GM12878 (cell line): ENCODE measurements at regions not wholly inside any gene's neighbourhood (a gene's known extent, or its start where the extent isn't known, plus 50 kb on each side); places are given as distances from the start of the nearest gene placed in this dataset.

Experiments
- ATAC-seq: fragments of 200-7000 bp; cut with Tn5 transposase; 3 replicates; pipeline ENCODE4 v1.9.1; 2020; ENCODE audit warnings: mild to moderate bottlenecking, moderate library complexity
- BruUV-seq: library from RNA; stranded (reverse); fragments of 400-500 nt; replicated peaks from 2 replicates; lab custom pipeline; 2021; lab: Mats Ljungman, UMichigan
- CTCF ChIA-PET: fragments of 300-600 bp; sonication (Branson Sonifier 250); formaldehyde crosslinking; extraction: SDS; loops from one replicate; lab custom pipeline; 2021; ENCODE audit warnings: inconsistent platforms; lab: Yijun Ruan, JAX
- POLR2A ChIA-PET: fragments of 350-600 bp; formaldehyde crosslinking; extraction: SDS; loops from one replicate; lab custom pipeline; 2021; ENCODE audit warnings: inconsistent platforms; lab: Charles Lee
- RAD21 ChIA-PET: fragments of 300-600 bp; sonication (Branson Sonifier 250); formaldehyde crosslinking; loops from one replicate; lab custom pipeline; 2023; ENCODE audit warnings: antibody characterized with exemption; ENCODE audit not compliant: unreplicated experiment; lab: Charles Lee
- SMC1A ChIA-PET: fragments of 300-600 bp; sonication (Branson Sonifier 250); formaldehyde crosslinking; loops from one replicate; lab custom pipeline; 2023; ENCODE audit not compliant: unreplicated experiment, uncharacterized antibody; lab: Charles Lee
- DNase-seq: peaks from one replicate; pipeline ENCODE4 v3.0.0-alpha.2; 2011; ENCODE audit warnings: low read depth, low spot score
- FAIRE-seq: peaks from 3 replicates; lab custom pipeline; 2011; peaks lifted over from hg19 to GRCh38; lab: Jason Lieb, UNC
- H2AFZ ChIP-seq: 2 replicates; pipeline ENCODE4 v1.6.0; 2011; ENCODE audit warnings: low read depth, low read length, control low read depth; ENCODE audit not compliant: control insufficient read depth
- H3K27ac ChIP-seq: 2 replicates; pipeline ENCODE4 v1.5.1; 2011; ENCODE audit warnings: control low read depth; ENCODE audit not compliant: control insufficient read depth, insufficient read depth
- H3K27me3 ChIP-seq, 2 experiments: replicated peaks in 1 of 2; 2 replicates each; pipeline versions ENCODE4 v1.6.0 to v1.6.1; 2011; ENCODE audit warnings: low read length in 1 of 2; ENCODE audit not compliant: control insufficient read depth in 2 of 2, insufficient read depth in 2 of 2
- H3K36me3 ChIP-seq, 2 experiments: 2 replicates each; pipeline ENCODE4 v1.5.1; 2011; ENCODE audit warnings: low read length in 1 of 2; ENCODE audit not compliant: control insufficient read depth in 2 of 2, insufficient read depth in 2 of 2
- H3K4me1 ChIP-seq: 2 replicates; pipeline ENCODE4 v1.6.1; 2011; ENCODE audit warnings: mild to moderate bottlenecking, low read length, moderate library complexity, mixed read lengths; ENCODE audit not compliant: control insufficient read depth, insufficient read depth
- H3K4me2 ChIP-seq: 2 replicates; pipeline ENCODE4 v1.6.0; 2011; ENCODE audit warnings: control low read depth; ENCODE audit not compliant: control insufficient read depth, insufficient read depth
- H3K4me3 ChIP-seq: fragments of 200-600 bp; sonication (generic); 2 replicates; pipeline ENCODE4 v1.5.1; 2016
- H3K79me2 ChIP-seq: 2 replicates; pipeline ENCODE4 v1.6.0; 2011; ENCODE audit warnings: low read length; ENCODE audit not compliant: control insufficient read depth, insufficient read depth
- H3K9ac ChIP-seq: 2 replicates; pipeline ENCODE4 v1.8.0; 2011; ENCODE audit warnings: low read length, control low read depth, mixed read lengths; ENCODE audit not compliant: control insufficient read depth, insufficient read depth
- H3K9me3 ChIP-seq: replicated peaks from 3 replicates; pipeline ENCODE4 v1.5.1; 2011; ENCODE audit warnings: mild to moderate bottlenecking, low read length; ENCODE audit not compliant: control insufficient read depth, insufficient read depth
- H4K20me1 ChIP-seq: 2 replicates; pipeline ENCODE4 v1.6.0; 2011; ENCODE audit not compliant: control insufficient read depth, insufficient read depth
- ASH2L ChIP-seq: fragments of 300-600, 200-600 bp; sonication (generic); IDR thresholded peaks from 2 replicates; pipeline ENCODE4 v1.6.1; 2017; ENCODE audit warnings: low read depth, mild to moderate bottlenecking, borderline replicate concordance
- CHD1 ChIP-seq: IDR thresholded peaks from 2 replicates; pipeline ENCODE4 v1.6.1; 2012; ENCODE audit warnings: low read depth, low read length, improper control_type of control experiment
- EED ChIP-seq: sonication (generic); IDR thresholded peaks from 2 replicates; pipeline ENCODE4 v1.6.1; 2016; ENCODE audit warnings: antibody characterized with exemption, low read depth
- HDAC2 ChIP-seq: fragments of 200-600 bp; sonication (generic); IDR thresholded peaks from 2 replicates; pipeline ENCODE4 v1.6.1; 2017
- IRF3 ChIP-seq: fragments of 450-650 bp; IDR thresholded peaks from 2 replicates; pipeline ENCODE4 v1.6.1; 2014; ENCODE audit warnings: mild to moderate bottlenecking
- MYB ChIP-seq: fragments of 150-350 bp; IDR thresholded peaks from 2 replicates; pipeline ENCODE4 v1.6.1; 2014; ENCODE audit warnings: mild to moderate bottlenecking, low read depth, low read length, borderline replicate concordance
- NR2C1 ChIP-seq: fragments of 450-650 bp; IDR thresholded peaks from 2 replicates; pipeline ENCODE4 v1.6.1; 2017; ENCODE audit warnings: antibody characterized with exemption, mild to moderate bottlenecking, moderate library complexity
- RAD51 ChIP-seq: fragments of 450-650 bp; IDR thresholded peaks from 2 replicates; pipeline ENCODE4 v1.6.1; 2016; ENCODE audit warnings: moderate library complexity, mild to moderate bottlenecking, inconsistent platforms
- RCOR1 ChIP-seq: conservative IDR thresholded peaks from 2 replicates; pipeline ENCODE4 v1.6.1; 2012; ENCODE audit warnings: low read depth, low read length, improper control_type of control experiment
- RELA ChIP-seq: fragments of 450-650 bp; IDR thresholded peaks from 2 replicates; pipeline ENCODE4 v1.8.0; 2014; ENCODE audit warnings: borderline replicate concordance; ENCODE audit not compliant: partially characterized antibody
- SP1 ChIP-seq: IDR thresholded peaks from one replicate; pipeline ENCODE4 v1.6.1; 2011; ENCODE audit warnings: low read depth, low read length
- SPI1 ChIP-seq: IDR thresholded peaks from 2 replicates; pipeline ENCODE4 v1.6.1; 2011; ENCODE audit warnings: low read depth, mild to moderate bottlenecking, low read length, moderate library complexity, borderline replicate concordance; ENCODE audit not compliant: insufficient read depth
- STAT1 ChIP-seq: fragments of 450-650 bp; conservative IDR thresholded peaks from 2 replicates; pipeline ENCODE4 v1.6.1; 2014; ENCODE audit warnings: antibody characterized with exemption, mild to moderate bottlenecking
- TAF1 ChIP-seq: IDR thresholded peaks from 2 replicates; pipeline ENCODE4 v1.6.1; 2011; ENCODE audit warnings: mild to moderate bottlenecking, low read depth, low read length, borderline replicate concordance
- ZBTB40 ChIP-seq: fragments of 450-650 bp; IDR thresholded peaks from 2 replicates; pipeline ENCODE4 v1.6.1; 2016; ENCODE audit warnings: mild to moderate bottlenecking, moderate library complexity, borderline replicate concordance
- ZNF592 ChIP-seq: fragments of 450-650 bp; IDR thresholded peaks from 2 replicates; pipeline ENCODE4 v1.6.1; 2017; ENCODE audit warnings: mild to moderate bottlenecking, moderate library complexity
- ZNF622 ChIP-seq: fragments of 450-650 bp; IDR thresholded peaks from 2 replicates; pipeline ENCODE4 v1.6.1; 2017; ENCODE audit warnings: mild to moderate bottlenecking, inconsistent platforms
- WGBS: methylation state at CpG from one replicate; pipeline ENCODE4 v1.1.6; 2016; ENCODE audit warnings: low lambda C conversion rate; ENCODE audit not compliant: insufficient replicate concordance, insufficient coverage; ENCODE audit errors: missing lambda C conversion rate; 5-methylcytosine and 5-hydroxymethylcytosine counted together
- in situ Hi-C: fragments of 300-500 bp; cut with MboI; formaldehyde crosslinking; loops from 9 replicates; pipeline ENCODE4 v1.14.3; 2018; ENCODE audit warnings: mixed read lengths
- intact Hi-C: fragments of 100-400 bp; cut with micrococcal nuclease; formaldehyde crosslinking; loops from one replicate; pipeline ENCODE4 v1.14.2; 2022; ENCODE audit not compliant: unreplicated experiment

GRCh38 chr5:33067291-33067690 is 356.2 kb downstream of the NPR3 start (continued):
- TF ChIP-seq IRF3 (no peak), ZBTB40 (no peak)

GRCh38 chr5:33068786-33069185 is 357.7 kb downstream of the NPR3 start:
- H3K4me3 ChIP-seq, result no peak overlapping the region
- no peaks in the 10 kb centered on the region for H3K9me3 ChIP-seq
- 0% methylated on average over 1 of the region's 1 CpG for WGBS
- no peak overlapping the region for H2AFZ ChIP-seq
- no peak overlapping the region for H3K4me2 ChIP-seq
- intact Hi-C loops (no loop called here), in situ Hi-C loops (no loop called here)
- FAIRE-seq (no peak), DNase-seq (no peak), ATAC-seq (no peak)
- H4K20me1 ChIP-seq, result no peaks in the 10 kb centered on the region
- H3K79me2 ChIP-seq, result no peaks in the 10 kb centered on the region
- ChIA-PET RAD21 (no interaction called here), CTCF (no interaction called here), POLR2A (no interaction called here), SMC1A (no interaction called here)
- H3K27ac ChIP-seq, result no peak overlapping the region
- no peak overlapping the region for H3K9ac ChIP-seq
- no peaks in the 10 kb centered on the region for H3K27me3 ChIP-seq
- H3K4me1 ChIP-seq, result no peaks in the 10 kb centered on the region
- no peaks in the 10 kb centered on the region for H3K36me3 ChIP-seq
- no TSS peak for BruUV-seq
- no peak for TF ChIP-seq MYB
- no peak for TF ChIP-seq RELA
- no peak for TF ChIP-seq SPI1
- TF ChIP-seq RCOR1, result no peak
- no peak for TF ChIP-seq ASH2L
- no peak for TF ChIP-seq RAD51
- TF ChIP-seq ZNF622, result no peak
- TF ChIP-seq STAT1, result no peak
- no peak for TF ChIP-seq HDAC2
- TF ChIP-seq TAF1, result no peak
- no peak for TF ChIP-seq EED
- TF ChIP-seq NR2C1, result no peak
- no peak for TF ChIP-seq SP1
- TF ChIP-seq ZNF592, result no peak
- no peak for TF ChIP-seq CHD1
